ENCODE measurements at regions not wholly inside any gene's neighbourhood (a gene's known extent, or its start where the extent isn't known, plus 50 kb on each side); places are given as distances from the start of the nearest gene placed in this dataset.
"Not testable (repeated sequence)": the region's sequence is repeated elsewhere in the genome, so short reads cannot be mapped to it uniquely, and the experiment has no call there.

DNA sequence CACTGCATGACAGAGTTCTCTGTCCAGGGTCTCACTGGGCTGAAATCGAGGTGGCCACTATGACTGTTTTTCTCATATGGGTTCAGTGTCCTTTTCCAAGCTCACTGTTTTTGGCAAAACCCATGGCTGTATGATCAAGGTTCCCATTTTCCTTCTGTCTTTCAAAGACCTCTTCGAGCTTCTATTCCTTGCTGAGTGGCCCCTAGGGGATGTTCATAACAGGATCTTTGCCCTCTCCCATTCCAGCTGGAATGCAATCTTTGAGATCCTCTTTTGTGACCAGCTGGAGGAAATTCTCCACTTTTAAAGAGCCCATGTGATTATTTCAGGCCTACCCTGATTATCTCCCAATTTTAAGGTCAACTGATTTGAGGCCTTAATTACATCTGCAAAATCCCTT, 572.5 kb upstream of the SLC10A2 start:
- DNase-seq: no peak

- DNase-seq: no peak
These were observed 567.8 kb upstream of the SLC10A2 start for GRCh38 chr13:103634066-103634465.

GRCh38 chr13:103625194-103625593, 559.0 kb upstream of the SLC10A2 start:
- no peak for DNase-seq

- DNase-seq: no peak
These were observed 551.9 kb upstream of the SLC10A2 start for GRCh38 chr13:103618151-103618550.

GRCh38 chr13:103615771-103616170, 549.6 kb upstream of the SLC10A2 start:
- DNase-seq: no peak

DNA sequence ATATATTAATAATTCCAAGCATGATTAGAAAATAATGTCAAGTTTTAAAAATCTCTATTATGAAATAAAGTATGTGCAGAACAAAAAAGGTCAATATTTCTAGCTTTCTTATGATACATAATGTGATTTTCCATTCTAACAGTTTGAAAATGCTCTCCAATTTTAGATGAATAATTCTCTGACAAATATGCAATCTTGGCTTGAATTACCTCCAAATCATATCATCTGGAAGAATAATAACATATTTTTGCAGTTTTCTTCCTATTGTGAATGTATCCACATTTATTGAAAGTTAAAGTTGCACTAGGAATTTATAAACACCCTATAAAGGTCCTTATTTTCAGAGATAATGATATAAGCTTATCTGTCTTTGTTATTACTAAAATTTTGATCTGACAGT, 548.5 kb upstream of the SLC10A2 start:
- no peak for DNase-seq

DNA sequence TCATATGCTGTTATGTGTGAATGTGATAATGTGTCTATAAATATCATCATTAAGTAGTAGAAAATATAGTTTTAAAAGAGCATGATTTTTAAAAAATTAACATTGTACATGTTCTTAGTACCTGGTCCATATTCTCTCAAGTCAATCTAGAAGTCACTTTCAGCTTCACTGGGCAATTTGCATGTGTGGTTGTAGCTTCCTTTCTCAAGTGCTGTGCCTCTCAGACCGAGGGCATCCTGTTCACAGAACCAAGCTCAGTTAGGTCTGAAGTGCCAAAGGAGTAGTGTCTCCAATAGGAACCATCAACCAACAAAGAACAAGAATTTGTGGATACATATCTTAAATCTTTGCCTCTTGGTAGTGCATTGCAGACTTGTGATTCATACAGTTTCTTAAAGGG, 541.8 kb upstream of the SLC10A2 start:
- no peak for DNase-seq

- no peak for DNase-seq
These were observed 539.5 kb upstream of the SLC10A2 start for GRCh38 chr13:103605546-103606326.

GRCh38 chr13:103599870-103600269, 533.7 kb upstream of the SLC10A2 start:
- DNase-seq: not testable (repeated sequence)

DNA sequence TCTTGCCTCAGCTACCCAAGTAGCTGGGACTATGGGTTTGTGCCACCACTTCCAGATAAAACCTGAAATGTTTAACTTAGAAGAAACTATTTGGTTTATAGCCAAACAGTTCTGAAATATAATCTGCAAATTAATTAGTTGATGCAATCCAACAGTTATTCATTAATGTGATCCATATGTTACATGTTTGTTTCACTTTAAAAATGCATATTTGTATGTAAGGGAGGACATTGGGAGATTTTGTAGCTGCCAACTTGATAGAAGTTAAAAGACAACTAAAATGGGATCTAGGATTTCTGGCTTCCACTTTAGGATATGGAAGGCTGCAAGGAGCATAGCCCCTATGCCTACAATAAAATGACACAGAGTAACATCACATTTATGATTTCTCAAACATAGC, 532.5 kb upstream of the SLC10A2 start:
- no peak for DNase-seq

- no peak for DNase-seq
These were observed 507.2 kb upstream of the SLC10A2 start for GRCh38 chr13:103573446-103573845.

GRCh38 chr13:103568314-103568713, 502.1 kb upstream of the SLC10A2 start:
- DNase-seq: no peak

- no peak for DNase-seq
These were observed 491.7 kb upstream of the SLC10A2 start for GRCh38 chr13:103557878-103558277.

- DNase-seq: no peak
These were observed 490.5 kb upstream of the SLC10A2 start for GRCh38 chr13:103556681-103557080.

DNA sequence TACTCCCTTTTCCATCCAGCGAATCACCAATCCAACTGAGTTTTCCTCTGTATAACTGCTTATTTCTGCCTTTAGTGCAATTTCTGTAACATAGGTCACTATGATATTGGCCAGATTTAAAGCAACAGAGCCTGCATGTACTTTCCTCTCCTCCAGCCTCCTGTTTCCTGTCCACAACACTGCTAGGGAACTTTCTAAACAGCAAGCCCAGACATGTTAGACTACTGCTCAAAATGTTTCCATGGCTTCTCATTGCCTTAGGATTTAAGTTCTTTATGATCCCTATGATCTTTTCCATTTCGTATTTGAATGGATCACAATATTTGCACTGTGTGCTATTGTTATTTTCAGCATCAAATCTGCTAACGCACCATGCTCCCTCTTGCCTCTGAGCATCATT, 481.7 kb upstream of the SLC10A2 start:
- DNase-seq: no peak

DNA sequence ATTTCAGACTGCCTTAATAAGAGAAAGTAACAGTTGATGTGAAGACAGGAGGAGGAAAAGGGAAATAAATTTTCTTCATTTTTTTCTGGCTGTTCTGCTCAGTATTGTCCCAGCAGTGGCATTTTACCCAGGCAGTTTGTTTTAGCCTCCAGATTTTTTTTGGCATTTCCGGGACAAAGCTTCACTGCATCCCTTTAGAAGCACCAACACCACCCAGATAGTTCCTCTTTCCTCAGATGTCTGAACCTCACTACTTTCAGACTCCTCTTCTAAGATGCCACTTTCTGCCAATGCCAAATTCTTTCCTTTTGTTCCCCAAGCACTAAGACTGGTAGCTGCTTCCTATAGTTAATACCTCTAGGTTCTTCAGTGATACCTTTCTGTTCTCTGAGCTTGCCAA, 480.1 kb upstream of the SLC10A2 start:
- no peak for DNase-seq

- no peak for DNase-seq
These were observed 476.4 kb upstream of the SLC10A2 start for GRCh38 chr13:103542648-103543047.

DNA sequence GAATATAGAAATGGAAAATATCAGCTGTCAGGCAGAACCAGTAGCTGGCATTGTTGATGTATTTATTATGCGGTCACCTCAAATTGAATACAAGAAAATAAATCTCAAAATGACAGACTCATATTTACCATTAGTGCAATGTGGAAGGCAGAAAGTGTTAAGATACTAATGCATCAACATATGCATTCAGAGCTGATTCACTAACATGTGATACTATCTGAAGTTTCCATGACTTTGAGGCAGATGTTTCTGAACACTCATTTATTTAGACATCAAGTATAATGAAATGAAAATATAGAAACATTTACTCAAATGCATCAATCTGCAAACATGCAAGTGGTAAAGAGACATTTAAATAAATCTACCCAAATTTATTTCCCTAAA, 474.2 kb upstream of the SLC10A2 start:
- no peak for DNase-seq

- no peak for DNase-seq
These were observed 473.6 kb upstream of the SLC10A2 start for GRCh38 chr13:103539721-103540381.

DNA sequence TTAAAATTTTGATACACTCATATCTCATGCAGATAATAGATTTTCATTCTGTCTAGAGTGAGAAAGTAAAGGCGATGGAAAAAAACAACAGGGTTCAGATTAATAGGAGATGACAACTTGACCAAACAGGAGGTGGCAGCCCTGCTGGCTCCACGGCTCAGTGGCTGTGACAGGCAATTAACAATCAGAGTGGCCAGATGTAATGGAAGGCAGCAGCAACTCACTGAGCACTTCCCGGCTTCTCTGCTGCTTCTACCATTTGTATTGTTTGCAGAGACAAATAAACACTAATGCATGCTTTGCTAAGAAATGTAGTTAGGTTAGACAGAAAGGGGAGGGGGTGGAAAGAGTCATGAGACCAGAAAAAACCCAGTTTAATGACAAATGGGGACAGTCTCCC, 473.0 kb upstream of the SLC10A2 start:
- no peak for DNase-seq

- no peak for DNase-seq
These were observed 471.4 kb upstream of the SLC10A2 start for GRCh38 chr13:103537616-103538015.

GRCh38 chr13:103531278-103531677, 465.1 kb upstream of the SLC10A2 start:
- no peak for DNase-seq

DNA sequence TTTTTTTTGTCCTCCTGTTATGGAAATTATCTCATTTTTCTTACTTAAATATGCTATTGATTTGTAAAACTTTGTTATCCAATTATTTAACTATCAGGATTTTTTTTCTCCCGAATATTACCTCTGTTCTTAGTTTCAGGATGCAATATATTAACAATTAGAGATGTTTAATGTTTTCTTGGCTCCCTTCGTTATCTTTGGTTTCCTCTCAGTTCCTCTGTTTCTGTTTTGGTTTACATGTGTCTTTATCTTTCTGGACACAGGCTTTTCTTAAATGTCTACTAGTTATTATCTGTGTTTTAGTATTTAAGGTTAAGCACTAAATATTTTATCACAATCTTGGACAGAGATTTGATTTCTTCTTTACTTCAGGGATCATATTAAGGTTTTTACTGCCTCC, 462.2 kb upstream of the SLC10A2 start:
- DNase-seq: no peak

DNA sequence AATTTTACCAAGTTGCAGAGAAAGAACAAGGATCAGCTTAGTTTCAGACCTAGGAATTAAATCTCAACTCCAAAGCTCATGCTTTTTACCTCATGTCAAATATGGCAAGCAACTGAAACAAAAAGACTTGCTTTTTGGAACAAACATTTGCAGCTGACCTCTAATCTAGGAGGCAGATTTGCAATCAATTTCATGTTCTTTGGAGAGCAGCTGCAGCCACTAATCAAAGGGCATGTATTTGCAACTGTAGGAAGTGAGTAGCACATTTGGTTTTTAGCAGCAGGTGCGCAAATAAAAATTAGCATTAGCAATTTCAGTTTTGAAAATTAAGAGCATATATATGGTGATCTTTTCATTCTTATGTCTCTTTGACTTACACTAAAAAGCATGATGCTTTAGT, 459.3 kb upstream of the SLC10A2 start:
- no peak for DNase-seq

- DNase-seq: no peak
These were observed 457.6 kb upstream of the SLC10A2 start for GRCh38 chr13:103523858-103524257.
